Chondrocyte (in vitro differentiated cells): ENCODE measurements at regions not wholly inside any gene's neighbourhood (a gene's known extent, or its start where the extent isn't known, plus 50 kb on each side); places are given as distances from the start of the nearest gene placed in this dataset.

ENCODE experiments used
- DNase-seq: peaks from one replicate; pipeline ENCODE4 v3.0.0; 2021; ENCODE audit warnings: mixed read lengths, low spot score
- H3K27ac Mint-ChIP-seq: one replicate; pipeline ENCODE4 v1.8.0; 2021; ENCODE audit warnings: mild to moderate bottlenecking, moderate library complexity, mixed read lengths; ENCODE audit not compliant: unreplicated experiment
- H3K27me3 Mint-ChIP-seq: 2 replicates; pipeline ENCODE4 v1.8.0; 2021; ENCODE audit warnings: low read depth, mixed read lengths
- H3K36me3 Mint-ChIP-seq: 2 replicates; pipeline ENCODE4 v1.8.0; 2021; ENCODE audit warnings: low read depth, mixed read lengths
- H3K4me1 Mint-ChIP-seq: 2 replicates; pipeline ENCODE4 v1.8.0; 2021; ENCODE audit warnings: low read depth, mild to moderate bottlenecking, mixed read lengths
- H3K4me3 Mint-ChIP-seq: one replicate; pipeline ENCODE4 v1.8.0; 2021; ENCODE audit warnings: mild to moderate bottlenecking, moderate library complexity, mixed read lengths; ENCODE audit not compliant: unreplicated experiment
- H3K9me3 Mint-ChIP-seq: 2 replicates; pipeline ENCODE4 v1.8.0; 2021; ENCODE audit warnings: low read depth, mixed read lengths
- TF ChIP-seq, protein P1 (sequence below): fragments of 200-600 bp; sonication (generic); IDR thresholded peaks from 2 replicates; pipeline ENCODE4 v1.5.0; 2021; ENCODE audit warnings: antibody characterized with exemption, mild to moderate bottlenecking, moderate library complexity

DNA sequence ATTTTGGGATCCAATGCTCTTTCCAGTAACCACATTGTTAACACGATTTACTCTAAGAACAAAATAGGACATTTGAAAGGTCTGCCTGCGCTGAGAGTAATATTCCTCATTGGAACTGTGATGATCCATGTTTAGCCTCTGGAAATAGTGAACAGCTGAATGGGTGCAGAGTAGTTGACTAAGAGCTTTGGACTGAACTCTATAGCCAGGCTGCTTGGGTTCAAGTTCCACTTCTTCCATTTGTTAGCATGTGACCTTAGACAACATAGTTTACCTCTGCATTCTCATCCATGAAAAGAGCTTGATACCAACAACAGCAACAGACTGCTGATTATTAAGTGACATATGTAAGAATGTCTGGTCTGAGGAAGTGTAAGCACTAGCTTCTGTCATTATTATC is 128.3 kb upstream of the MMADHC start:
- Mint-ChIP-seq H3K9me3 (no peaks in the 10 kb centered on the region), H3K27me3 (no peaks in the 10 kb centered on the region), H3K36me3 (no peaks in the 10 kb centered on the region), H3K4me1 (peaks cover 30% of the 10 kb centered on the region), H3K4me3 (no peak overlapping the region), H3K27ac (peak overlapping the region; percentile 25)
- DNase-seq, result no peak
- TF ChIP-seq, protein P1, sequence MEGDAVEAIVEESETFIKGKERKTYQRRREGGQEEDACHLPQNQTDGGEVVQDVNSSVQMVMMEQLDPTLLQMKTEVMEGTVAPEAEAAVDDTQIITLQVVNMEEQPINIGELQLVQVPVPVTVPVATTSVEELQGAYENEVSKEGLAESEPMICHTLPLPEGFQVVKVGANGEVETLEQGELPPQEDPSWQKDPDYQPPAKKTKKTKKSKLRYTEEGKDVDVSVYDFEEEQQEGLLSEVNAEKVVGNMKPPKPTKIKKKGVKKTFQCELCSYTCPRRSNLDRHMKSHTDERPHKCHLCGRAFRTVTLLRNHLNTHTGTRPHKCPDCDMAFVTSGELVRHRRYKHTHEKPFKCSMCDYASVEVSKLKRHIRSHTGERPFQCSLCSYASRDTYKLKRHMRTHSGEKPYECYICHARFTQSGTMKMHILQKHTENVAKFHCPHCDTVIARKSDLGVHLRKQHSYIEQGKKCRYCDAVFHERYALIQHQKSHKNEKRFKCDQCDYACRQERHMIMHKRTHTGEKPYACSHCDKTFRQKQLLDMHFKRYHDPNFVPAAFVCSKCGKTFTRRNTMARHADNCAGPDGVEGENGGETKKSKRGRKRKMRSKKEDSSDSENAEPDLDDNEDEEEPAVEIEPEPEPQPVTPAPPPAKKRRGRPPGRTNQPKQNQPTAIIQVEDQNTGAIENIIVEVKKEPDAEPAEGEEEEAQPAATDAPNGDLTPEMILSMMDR, result no peak

DNA sequence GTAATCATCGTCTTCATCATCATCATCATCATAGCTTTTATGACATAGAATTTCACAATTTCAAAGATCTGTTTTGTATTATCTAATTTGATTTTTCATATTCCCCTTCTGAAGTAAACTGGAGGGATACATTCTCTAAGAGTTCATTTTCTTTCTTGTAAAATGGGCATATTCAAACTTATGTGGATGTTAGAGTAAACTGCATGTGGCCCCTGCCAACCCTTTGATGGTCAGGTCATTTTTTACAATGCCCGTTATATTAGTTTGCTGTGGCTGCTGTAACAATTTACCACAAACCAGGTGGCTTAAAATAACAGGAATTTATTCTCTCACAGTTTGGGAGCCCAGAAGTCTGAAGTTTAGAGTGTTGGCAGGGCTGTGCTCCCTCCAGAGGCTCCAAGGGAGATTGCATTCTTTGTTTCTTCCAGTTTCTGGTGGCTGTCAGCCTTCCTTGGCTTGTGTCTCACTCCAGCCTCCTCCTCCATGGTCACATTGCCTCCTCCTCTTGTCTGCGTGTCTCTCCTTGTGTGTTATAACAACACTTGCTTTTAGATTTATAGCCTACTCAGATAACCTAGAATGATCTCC is 127.5 kb upstream of the MMADHC start:
- no peak overlapping the region for H3K4me3 Mint-ChIP-seq
- H3K9me3 Mint-ChIP-seq, result no peaks in the 10 kb centered on the region
- TF ChIP-seq, protein P1, result peak; percentile 83
- H3K36me3 Mint-ChIP-seq, result no peaks in the 10 kb centered on the region
- H3K27ac Mint-ChIP-seq, result no peak overlapping the region
- H3K4me1 Mint-ChIP-seq, result peaks cover 27% of the 10 kb centered on the region
- DNase-seq, result no peak
- no peaks in the 10 kb centered on the region for H3K27me3 Mint-ChIP-seq

DNA sequence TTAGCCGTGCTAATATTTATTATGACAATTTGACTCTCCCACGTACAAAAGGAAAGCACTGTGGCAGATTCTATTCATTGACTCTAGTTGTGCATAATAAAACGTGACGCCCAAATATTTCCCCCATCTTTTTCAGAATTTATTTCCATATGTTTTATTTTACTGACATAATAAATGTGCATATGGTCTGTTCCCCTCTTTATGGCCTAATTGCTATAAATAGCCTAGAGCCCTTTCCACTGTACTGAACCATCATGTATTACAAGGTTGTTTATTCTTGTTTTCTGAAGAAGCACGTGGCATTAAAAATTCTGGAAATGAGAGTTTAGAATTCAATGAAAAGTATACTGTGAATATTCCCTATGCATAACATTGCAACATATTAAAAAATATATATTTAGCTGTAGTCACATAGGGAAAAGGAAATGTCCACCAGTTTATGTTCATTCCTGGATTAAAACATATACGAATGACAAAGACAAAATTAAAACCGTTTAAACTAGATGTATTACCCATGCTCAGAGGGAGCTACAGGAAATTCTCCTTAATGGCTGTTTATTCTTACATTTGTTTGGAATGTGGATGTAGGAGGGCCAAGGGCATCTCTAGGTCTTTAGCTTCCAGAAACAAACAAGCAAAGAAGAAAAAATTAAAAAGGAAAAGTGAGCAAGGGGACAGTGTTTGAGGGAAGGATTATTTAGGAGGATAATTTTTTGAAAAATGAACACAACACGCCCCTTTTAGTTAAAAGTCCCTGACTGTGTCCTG is 122.1 kb upstream of the MMADHC start:
- Mint-ChIP-seq H3K4me3 (no peak overlapping the region), H3K9me3 (peaks cover 6% of the 10 kb centered on the region), H3K36me3 (no peaks in the 10 kb centered on the region)

DNA sequence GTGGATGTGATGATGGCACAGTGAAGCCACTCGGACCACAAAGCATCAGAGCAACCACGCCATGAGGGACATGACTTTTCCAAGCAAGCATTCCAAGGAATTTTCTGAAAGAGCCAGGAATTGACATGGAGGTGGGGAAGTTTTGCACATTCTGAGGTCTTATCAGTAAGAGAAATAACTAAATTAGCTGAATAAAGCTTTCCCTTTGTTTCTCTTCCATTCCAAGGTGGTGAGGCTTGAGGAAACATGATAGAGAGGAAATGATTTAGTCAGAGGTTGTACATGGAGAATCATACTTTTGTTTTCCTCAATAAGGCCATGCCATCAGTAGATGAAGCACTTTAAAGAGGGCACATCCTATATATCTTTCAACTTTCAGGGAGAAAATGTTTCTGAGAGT is 115.7 kb upstream of the MMADHC start:
- no peak overlapping the region for H3K4me3 Mint-ChIP-seq
- no peak for DNase-seq
- no peaks in the 10 kb centered on the region for H3K36me3 Mint-ChIP-seq
- peaks cover 23% of the 10 kb centered on the region for H3K4me1 Mint-ChIP-seq
- TF ChIP-seq, protein P1, result no peak
- H3K27me3 Mint-ChIP-seq, result no peaks in the 10 kb centered on the region
- H3K27ac Mint-ChIP-seq, result no peak overlapping the region
- H3K9me3 Mint-ChIP-seq, result peaks cover 6% of the 10 kb centered on the region

More for the DNA sequence above, 122.1 kb upstream of the MMADHC start:
- Mint-ChIP-seq H3K27ac (no peak overlapping the region), H3K27me3 (no peaks in the 10 kb centered on the region), H3K4me1 (peaks cover 8% of the 10 kb centered on the region)
- no peak for DNase-seq
- TF ChIP-seq, protein P1, result no peak

DNA sequence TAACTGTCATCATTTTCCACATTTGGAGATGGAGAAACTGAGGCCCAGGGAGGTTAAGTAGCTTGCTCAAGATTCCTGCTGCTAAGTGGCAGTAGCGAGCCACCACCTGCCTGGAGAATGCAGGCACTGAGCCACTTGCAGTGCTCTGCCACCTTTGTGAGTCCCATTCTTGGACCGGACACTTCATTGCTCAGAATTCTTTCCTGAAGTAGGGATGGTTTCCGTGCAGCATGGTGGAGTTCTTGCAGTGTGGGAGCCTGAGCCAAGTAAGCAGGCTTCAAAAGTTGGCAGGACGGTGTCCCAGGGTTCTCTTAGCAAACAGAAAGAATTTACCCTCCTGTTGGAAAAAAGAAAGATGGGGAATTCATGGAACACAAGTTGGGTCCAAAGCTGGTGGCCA is 115.0 kb upstream of the MMADHC start:
- Mint-ChIP-seq H3K27ac (no peak overlapping the region), H3K36me3 (no peaks in the 10 kb centered on the region), H3K4me3 (no peak overlapping the region), H3K27me3 (no peaks in the 10 kb centered on the region), H3K9me3 (peaks cover 6% of the 10 kb centered on the region), H3K4me1 (peaks cover 17% of the 10 kb centered on the region)
- DNase-seq, result no peak
- TF ChIP-seq, protein P1, result no peak
